Activated T-cell treated with anti-CD3 and anti-CD28 coated beads for 4 hours (primary cell): ENCODE measurements at regions not wholly inside any gene's neighbourhood (a gene's known extent, or its start where the extent isn't known, plus 50 kb on each side); places are given as distances from the start of the nearest gene placed in this dataset.
A peak's percentile ranks its signal among the peaks of the same experiment; 100 is the strongest.

Experiments used
- DNase-seq: peaks from one replicate; pipeline ENCODE4 v3.0.0-alpha.2; 2020

DNA sequence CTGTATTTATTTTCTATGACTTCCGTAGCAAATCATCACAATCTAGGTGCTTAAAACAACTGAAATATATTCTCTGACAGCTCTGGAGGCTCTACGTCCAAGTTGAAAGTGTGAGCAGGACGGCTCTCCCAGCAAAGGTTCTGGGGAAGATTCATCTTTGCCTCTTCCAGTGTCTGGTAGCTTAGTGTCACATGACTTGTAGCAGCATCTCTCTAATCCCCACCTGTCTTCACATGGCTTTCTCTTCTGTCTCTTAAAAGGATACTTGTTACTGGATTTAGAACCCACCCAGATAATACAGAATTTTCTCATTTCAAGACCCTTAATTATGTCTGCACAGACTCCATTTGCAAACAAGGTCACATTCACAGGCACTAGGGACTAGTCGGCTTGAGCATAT is 687.7 kb upstream of the RBFOX1 start:
- no peak for DNase-seq

DNA sequence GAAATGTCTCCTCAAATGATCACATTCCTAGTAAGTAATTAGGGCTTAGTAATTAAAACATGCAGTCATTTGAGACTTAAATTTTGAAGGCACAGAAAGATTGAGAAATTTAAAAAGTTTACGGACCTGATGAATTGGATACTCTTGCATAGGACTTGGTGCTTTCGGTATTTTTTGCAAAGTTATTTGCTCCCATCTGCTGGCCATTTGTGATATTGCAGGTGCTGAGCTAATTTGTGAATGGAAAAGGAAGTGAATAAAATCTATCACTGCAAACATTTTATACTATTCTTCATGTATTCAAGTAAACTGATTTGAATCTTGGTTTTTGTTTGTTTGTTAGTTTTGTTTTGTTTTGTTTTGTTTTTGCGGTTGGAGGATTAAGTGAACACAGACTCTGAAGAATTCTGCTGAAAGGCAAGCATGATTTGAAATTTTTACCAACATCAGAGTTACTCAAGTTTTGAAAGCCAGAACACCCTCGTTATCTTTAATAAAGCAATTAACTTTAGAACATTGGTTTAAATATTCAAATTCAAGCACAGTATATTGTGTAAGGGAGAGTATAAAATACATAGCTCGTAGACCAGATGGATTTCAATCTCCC is 689.5 kb upstream of the RBFOX1 start:
- peak; percentile 40 for DNase-seq

DNA sequence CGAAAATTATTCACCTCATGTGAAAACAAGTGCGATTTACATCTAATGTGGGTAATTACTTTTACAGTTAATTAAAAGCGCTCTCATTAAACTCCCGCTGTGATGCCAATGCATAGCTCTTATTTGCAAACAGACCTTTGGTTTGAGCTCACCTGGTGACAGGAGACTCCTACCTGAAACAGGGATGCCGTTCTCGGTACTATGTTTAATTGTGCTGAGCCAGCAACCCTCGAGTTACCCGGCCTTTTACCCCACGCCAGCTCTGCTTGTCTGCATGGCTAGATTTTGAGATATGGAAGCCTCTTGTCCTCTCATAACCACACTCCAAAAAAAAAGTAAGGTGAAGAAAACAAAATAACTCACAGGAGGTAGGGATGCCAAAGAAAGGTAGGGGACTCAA is 690.4 kb upstream of the RBFOX1 start:
- DNase-seq = no peak

DNA sequence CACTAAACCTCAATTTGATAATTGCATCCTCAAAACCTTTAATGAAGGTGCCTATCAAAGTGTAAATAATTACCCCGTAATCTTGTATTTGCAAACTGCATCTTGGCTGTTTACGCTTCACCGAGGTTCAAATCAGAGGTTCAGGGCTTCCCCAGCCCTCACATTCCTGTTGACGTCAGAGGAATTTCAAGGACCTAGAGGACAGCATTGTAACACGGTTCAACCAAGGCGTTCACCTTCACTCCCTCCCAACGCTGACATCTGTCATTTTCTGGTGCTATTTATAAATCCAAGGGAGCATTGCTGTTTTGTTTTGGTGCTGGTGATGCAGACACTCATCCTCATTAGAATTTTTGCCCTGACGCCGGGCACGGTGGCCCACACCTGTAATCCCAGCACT is 691.6 kb upstream of the RBFOX1 start:
- no peak for DNase-seq

DNA sequence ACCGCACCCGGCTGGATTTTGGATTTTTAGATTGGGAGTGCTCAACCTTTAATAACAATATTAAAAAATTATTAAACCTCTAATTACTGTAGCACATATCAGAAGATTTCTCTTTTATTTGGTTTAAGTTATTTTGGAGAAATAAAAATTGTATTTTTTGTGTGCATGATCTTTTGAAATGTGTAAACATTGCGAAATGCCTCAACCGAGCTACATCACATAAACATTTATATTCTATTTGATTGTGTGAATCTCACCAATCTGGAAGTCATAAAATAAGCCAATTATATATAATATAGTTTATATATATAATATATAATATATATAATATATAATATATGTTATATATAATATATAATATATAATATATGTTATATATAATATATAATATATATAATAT is 696.2 kb upstream of the RBFOX1 start:
- DNase-seq = no peak

DNA sequence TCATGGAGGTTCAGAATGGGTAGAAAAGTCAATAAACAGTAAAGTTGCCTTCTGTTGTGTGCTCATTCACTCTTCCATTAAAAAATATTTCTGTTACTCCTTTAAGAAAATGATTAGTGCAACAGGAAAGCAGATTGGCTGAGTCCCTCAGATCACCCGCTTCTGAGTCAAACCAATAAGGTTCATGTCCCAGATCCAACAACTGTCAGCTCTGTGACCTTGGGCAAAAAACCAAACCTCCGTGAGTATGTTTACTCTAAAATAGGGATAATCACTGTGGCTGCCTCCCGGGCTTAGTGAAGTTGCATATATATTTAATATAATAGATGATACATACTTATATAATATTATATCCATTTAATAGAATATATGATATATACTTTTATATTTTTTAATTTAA is 698.5 kb upstream of the RBFOX1 start:
- DNase-seq = no peak

DNA sequence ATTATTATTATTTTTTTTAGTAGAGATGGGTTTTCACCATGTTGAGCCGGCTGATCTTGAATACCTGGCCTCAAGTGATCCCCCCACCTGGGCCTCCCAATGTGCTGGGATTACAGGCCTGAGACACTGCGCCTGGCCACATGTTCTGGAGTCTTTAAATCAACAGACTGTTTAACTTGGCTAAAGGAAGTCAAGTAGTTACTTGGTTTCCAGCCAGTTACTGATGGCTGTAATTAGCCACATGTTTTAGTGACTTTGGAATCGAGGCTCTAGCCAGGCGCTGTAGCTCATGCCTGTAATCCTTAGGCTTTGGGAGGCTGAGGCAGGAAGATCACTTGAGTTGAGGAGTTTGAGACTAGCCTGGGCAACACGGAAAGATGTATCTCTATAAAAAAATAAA is 699.2 kb upstream of the RBFOX1 start:
- DNase-seq = no peak

DNA sequence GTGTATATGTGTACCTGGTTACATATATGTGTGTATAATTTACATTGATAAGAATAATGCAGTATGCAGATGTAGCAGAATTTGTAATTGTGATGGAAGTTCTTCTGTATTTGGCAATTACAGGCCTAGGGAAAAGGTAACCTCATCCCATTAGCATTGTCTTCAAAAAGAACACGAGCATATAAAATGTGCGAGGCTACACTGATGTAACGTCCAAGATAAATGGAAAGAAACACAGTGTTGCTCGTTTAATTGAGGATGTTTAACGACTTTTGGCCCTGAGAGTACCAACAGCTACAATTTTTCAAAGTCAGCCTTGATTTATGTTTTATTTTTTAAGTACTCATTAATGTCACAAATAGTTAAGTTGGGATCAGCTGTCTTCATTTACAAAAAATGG is 703.5 kb upstream of the RBFOX1 start:
- no peak for DNase-seq

DNA sequence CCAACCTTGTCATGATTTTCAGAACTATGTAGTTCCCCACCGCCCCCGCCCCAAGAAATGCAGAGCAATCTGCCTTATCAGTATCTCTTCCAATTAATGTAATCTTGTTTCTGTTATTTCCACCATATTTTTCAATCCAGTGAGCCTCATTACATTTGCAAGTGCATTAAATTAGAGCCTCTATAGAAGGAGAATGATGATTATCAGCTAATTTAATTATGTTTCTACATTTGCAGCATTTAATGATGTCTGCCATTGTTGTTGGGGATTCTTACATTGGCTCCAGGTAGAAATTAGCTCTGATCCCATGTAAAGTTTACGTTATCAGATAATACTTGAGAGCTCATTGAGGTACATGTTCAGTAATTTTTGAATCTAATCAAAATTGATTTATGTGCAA is 707.0 kb upstream of the RBFOX1 start:
- no peak for DNase-seq

DNA sequence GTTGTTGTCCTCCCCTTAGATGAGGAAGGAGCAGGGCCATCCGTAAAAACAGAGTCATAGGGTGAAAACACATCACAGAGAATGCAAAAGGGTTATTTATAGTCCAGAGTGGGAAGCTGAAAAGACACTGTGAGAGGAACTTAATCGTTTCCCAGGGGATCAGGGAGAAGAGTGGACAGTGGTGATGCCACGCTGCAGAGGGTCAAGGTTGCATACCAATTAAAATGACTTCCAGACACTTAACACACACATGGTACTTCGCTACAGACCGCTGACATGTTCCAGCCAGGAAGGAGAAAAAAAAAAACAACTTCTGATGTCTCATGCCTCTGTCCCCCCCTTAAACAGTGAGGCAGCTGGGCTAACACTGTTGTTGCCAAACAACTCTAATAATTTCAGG is 713.8 kb upstream of the RBFOX1 start:
- DNase-seq = no peak

DNA sequence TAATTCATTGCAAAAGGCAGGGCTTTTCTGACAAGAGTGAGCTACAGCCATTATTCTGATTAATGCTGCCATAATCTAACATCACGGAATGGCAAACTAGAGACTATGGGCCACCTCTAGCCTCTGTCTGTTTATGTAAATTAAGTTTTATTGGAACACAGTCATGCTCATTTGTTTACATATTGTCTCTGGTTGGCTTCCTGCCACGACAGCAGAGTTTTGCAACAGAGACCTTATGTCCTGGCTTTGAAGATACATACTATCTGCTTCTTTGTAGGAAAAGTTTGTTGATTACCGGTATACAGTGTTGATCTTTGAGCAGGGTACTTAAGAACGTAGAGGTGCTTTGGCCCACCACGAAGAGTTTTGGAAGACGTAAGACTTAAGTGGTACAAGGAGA is 715.9 kb upstream of the RBFOX1 start:
- no peak for DNase-seq

DNA sequence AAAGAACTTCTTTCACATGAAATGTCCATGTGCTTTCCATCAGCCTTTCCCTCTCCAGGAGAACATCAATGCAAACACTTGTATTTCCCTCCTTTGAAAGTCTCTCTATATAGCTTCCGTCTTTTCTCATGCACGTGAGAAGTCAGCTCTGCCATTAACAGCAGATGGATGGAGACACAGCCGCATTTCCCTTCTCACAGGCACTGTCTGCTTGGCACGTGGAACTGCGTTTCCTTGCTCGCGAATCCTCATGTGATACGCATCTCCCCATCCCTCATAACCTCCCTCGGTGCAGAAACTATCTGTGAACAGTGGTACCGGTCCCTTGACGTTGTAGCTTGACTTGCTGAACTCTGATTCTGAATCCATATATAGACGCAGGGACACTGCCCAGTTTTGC is 717.0 kb upstream of the RBFOX1 start:
- DNase-seq = no peak

DNA sequence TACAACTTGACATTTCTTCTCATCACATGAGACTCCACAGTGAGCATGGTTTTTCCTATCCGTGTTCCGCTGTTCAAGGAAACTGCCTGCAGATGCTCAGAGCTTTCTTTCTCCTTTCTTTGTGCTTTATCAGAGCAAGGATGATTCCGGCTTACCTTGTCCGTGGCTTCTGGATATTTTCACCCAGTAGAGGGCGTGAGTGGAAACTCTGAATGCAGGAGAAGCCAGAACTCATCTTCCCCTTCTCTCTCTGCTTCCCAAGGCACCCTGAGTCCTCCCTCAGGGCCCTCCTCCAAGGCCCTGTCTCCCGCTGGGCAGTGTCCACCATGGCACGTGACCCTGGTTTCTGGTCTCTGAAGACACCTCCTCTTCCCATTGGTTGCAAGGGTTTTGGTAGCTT is 721.1 kb upstream of the RBFOX1 start:
- no peak for DNase-seq

DNA sequence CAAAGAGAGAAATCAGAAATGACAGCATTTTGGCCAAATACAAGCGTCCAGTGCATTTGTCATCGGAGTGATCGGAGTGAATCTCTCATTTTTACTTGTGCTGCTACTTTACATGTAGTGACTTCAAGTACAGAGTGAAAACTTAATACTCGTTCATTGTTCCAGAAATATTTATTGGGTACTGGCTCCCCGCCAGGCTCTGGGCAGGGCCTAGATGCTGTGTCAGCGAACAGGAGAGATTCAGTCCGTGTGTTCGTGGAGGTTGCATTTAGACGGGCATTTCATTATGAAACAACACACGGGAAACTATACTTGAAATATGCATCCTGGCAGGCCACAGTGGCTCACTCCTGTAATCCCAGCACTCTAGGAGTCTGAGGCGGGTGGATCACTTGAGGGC is 727.2 kb upstream of the RBFOX1 start:
- no peak for DNase-seq

DNA sequence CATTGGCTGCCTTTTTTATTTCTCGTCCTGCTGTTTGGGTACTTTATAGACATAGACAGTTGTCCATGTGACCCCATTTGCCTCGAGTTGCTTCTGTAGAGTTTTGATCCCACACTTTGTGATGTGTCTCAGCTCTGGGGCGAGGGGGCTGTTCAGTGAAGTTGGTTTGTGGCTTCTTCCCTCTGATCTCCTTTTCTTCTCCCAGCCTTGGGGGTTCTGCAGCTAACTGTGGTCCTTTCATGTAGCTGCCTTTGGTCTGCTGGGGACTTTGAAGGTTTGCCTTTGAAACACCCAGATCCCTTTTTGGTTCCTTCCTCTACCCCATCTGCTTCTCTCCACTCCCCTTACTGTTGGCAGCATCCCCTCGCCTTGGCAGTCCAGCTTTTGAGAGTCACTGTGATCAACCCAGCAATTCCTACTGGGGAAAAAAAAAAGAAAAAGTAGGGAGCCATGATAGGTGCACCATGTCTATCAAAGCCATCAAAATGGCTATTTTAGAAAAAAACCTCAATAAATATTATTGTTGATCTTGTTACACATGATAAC is 728.8 kb upstream of the RBFOX1 start:
- no peak for DNase-seq

DNA sequence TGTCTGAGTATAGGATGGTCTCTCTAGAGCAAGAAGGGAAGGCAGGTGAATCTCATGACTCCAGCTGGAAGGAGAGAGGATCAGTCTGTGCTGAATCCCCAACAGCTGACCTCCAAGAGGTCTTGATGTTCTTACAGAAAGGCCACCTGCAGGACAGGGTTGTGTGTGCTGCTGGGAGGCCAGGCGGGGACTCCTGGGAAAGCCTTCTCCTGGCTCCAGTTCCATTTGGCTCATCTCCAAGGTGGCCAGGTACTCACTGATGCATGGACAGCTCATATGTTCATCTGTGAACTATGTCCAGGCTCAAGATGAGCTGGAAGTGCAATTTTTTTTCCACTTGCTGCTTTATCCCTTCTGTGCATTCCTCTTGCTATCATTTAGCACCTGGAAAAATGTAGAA is 730.2 kb upstream of the RBFOX1 start:
- DNase-seq = no peak

DNA sequence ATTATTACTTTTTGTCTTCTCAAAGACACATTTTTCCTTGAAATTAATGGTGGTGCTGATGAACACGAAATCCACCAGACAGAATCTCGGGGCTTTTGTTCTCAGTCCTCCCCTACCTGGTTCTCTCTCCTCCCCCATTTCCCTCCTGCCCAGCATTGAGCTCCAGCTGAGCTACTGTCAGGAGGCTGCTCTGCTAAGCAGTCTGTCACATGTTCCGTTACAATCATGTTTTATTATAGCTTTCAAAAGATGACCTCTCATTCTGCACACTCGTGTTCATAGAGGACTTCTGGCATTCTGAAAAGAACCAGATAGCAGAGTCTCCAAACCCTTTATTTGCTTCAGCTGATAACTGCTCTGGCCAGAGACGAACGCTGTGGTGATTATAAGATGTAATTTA is 732.5 kb upstream of the RBFOX1 start:
- no peak for DNase-seq

DNA sequence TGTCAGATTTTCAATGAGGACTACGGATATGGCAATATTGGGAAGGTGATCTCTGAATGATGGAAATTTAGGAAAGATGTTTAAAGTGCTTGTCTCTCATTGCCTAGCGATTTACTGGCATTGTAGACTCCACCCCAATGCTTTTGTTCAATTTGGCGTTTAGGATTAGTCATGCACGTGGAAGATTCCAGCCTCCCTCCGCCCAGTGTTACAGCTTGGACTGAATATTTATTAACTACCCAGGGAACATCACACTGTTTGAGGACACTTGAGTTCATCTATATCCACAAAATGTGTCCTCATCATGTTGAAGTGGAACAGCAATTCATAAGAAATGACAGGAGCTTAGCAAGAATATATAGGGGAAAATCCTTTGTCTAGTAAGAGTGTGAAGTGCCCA is 738.8 kb upstream of the RBFOX1 start:
- no peak for DNase-seq

DNA sequence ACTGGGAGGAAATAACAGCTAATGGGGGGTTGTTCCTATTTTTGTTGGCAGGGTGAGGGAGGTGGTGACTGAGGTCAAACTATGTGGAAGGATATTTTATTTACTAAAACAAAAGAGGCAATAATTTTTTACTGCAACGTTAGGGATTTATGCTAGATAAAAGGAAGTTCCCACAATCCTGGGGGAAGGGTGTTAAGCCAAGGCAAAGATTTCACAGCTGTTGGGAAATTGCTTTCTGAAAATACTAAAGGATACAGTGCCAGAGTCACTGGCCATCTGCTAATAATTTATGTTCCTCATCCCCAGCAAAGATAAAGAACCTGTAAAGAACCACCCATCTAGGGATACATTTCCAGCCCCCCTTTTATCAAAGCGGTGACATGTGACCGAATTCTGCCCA is 756.0 kb upstream of the RBFOX1 start:
- no peak for DNase-seq

DNA sequence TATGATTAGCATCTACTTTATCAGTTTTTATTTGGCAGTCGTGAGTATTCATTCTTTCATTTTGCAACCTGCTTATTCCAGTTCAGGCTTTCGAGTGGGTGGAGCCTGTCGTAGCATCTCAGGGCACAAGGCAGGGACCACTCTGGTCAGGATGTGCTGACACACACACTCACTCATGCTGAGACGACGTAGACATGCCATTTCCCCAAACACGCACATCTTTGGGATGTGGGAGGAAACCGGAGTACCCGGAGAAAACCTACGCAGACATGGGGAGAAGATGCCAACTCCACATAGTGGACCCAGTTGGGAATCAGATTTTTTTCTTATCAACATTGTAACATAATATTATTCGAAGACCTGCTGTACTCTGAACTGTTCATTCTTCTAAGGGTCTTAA is 756.5 kb upstream of the RBFOX1 start:
- no peak for DNase-seq

DNA sequence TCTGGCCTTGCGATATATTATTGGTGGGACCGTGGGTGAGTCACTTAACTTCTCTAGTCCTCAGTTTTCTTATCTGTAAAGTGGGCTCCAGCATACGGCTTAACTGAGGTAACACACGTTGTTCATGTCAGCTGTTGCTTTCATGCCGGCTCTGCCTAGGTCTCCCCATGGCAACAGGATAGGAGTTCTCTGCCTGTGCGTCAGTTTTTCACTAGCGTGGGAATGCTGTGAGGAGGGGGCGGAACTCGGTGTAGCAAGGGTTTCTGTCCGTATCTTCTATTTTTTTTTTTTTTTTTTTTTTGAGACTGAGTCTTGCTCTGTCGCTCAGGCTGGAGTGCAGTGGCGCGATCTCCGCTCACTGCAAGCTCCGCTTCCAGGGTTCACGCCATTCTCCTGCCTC is 758.5 kb upstream of the RBFOX1 start:
- DNase-seq = no peak

DNA sequence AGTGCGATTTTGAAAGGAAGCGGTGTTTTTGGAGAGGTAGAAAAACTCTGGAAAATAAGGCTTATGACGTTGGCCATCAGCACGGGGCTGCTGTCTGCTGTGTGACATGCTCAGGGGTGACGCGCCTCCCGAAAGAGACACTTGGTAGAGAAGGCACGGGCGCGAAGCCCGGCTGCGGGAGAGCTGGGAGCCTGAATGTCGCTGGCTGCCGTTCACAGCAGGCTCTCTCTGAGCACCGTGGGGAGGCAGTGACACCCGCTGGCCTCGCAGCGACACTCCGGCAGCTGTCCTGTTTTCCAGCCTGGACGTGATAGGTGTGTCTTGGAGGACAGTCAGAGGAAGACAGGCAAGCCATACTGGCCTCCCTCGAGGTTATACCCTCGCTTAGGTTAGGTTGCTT is 759.1 kb upstream of the RBFOX1 start:
- no peak for DNase-seq

DNA sequence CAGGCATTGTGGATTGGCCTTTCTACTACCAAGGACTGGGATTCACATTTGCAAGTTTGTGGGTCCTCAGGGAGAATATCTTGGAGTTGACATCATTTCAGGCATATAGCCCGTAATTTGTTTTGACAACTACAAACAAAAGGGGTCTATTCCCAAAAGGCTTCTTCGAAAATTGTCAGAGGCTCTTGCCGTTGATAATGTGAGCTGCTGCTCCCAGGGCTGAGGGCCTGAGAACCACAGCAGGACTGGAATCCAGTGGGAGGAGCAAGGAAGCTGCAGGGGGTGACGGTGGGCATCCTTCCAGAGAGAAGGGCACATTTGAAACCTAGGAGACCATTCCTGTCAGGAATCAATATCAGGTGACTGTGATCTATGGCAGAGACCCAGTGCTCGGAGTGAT is 761.6 kb upstream of the RBFOX1 start:
- no peak for DNase-seq

DNA sequence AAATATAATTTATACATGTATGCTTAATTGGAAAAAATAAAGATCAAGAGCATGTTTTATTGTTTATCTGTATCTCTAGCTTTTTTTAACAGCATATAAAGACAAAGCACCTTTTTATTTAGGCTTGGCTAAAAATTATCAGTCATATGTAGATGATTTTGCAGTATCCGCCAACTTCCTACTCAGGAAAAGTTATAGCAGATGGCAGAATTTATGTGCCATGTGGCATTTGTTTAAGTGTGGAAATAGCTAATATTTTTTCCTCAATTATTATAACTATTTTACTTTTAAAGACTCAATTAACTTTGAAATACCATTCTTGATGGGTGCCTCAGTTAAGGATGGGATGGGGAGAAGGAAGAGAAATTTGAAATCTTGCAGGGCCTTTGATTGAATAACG is 762.1 kb upstream of the RBFOX1 start:
- DNase-seq = no peak

DNA sequence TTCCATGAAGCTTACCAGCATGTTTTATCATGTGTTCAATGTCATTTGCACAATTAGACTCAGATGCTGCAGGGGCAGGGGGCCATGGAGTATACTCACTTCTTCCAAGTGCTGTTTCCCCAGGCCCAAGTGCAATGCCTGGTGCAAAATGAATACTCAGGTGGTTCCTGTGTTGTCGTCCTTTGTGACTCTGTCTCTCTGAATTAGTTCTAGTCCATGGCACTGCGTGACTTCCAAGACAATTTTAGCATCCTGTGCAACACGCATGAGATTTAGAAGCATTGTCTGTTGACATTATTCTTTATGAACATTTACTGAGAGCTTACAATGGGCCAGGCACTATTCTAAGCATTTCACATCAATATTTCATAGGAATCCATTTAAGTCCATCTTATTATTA is 769.7 kb upstream of the RBFOX1 start:
- no peak for DNase-seq
